Lower leg skin (tissue), 3 donors: ENCODE measurements at regions not wholly inside any gene's neighbourhood (a gene's known extent, or its start where the extent isn't known, plus 50 kb on each side); places are given as distances from the start of the nearest gene placed in this dataset.

Experiments used
- POLR2A ChIP-seq, 2 donors: fragments of 450-650 bp; IDR thresholded peaks; one replicate each; pipeline ENCODE4 v1.6.1; 2016 to 2017; ENCODE audit warnings: antibody characterized with exemption in 2 of 2, mild to moderate bottlenecking in 1 of 2, moderate library complexity in 1 of 2
- TF ChIP-seq, protein P1 (sequence below), 3 donors: fragments of 450-650 bp; IDR thresholded peaks; one replicate each; pipeline ENCODE4 v1.5.1; 2016; ENCODE audit warnings: antibody characterized with exemption in 3 of 3, mild to moderate bottlenecking in 3 of 3, moderate library complexity in 2 of 3

DNA sequence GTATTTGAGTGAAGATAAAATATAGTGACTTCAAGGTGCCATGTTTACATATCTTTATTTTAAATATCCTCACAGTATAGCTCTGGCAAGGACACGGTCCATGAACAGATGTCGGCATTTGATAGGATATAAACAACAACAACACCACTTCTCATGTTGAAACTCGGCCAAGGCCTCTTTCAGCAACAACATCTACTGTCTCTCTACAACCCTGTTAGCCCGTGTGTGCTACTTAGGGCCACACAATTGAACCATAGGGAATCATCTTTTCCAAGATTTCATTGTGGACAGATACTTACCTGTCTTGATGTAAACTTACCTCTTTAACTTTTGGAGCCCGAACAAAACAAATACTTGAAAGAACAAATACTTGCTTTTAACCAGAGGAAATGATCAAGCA is 168.7 kb upstream of the SSTR1 start:
- TF ChIP-seq, protein P1, sequence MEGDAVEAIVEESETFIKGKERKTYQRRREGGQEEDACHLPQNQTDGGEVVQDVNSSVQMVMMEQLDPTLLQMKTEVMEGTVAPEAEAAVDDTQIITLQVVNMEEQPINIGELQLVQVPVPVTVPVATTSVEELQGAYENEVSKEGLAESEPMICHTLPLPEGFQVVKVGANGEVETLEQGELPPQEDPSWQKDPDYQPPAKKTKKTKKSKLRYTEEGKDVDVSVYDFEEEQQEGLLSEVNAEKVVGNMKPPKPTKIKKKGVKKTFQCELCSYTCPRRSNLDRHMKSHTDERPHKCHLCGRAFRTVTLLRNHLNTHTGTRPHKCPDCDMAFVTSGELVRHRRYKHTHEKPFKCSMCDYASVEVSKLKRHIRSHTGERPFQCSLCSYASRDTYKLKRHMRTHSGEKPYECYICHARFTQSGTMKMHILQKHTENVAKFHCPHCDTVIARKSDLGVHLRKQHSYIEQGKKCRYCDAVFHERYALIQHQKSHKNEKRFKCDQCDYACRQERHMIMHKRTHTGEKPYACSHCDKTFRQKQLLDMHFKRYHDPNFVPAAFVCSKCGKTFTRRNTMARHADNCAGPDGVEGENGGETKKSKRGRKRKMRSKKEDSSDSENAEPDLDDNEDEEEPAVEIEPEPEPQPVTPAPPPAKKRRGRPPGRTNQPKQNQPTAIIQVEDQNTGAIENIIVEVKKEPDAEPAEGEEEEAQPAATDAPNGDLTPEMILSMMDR (IDR thresholded peaks at IDR 0.05): no peak
- no peak for TF ChIP-seq POLR2A (IDR thresholded peaks at IDR 0.05)
